BJ (cell line): ENCODE measurements at regions not wholly inside any gene's neighbourhood (a gene's known extent, or its start where the extent isn't known, plus 50 kb on each side); places are given as distances from the start of the nearest gene placed in this dataset.

ENCODE experiments used
- CTCF ChIA-PET: fragments of 350-600 bp; formaldehyde crosslinking; extraction: SDS; loops from one replicate; lab custom pipeline; 2021; ENCODE audit warnings: antibody characterized with exemption, inconsistent platforms; lab: Yijun Ruan, JAX
- POLR2A ChIA-PET: fragments of 300-600 bp; sonication (Branson Sonifier 250); formaldehyde crosslinking; extraction: SDS; loops from one replicate; lab custom pipeline; 2021; ENCODE audit warnings: antibody characterized with exemption; lab: Charles Lee
- DNase-seq: peaks from one replicate; pipeline ENCODE4 v3.0.0-alpha.2; 2011; ENCODE audit warnings: low read depth
- H3K27me3 ChIP-seq: 2 replicates; pipeline ENCODE4 v1.6.0; 2011; ENCODE audit warnings: low read length; ENCODE audit not compliant: control insufficient read depth, insufficient read depth
- H3K36me3 ChIP-seq: 2 replicates; pipeline ENCODE4 v1.5.1; 2011; ENCODE audit warnings: low read length; ENCODE audit not compliant: control insufficient read depth, insufficient read depth
- H3K4me3 ChIP-seq: 2 replicates; pipeline ENCODE4 v1.5.1; 2011; ENCODE audit warnings: low read depth, mild to moderate bottlenecking, control low read depth, low read length
- TF ChIP-seq, protein P1 (sequence below): IDR thresholded peaks from 2 replicates; pipeline ENCODE4 v1.5.1; 2011; ENCODE audit warnings: low read depth, mild to moderate bottlenecking, control low read depth, inconsistent platforms, low read length, moderate library complexity; ENCODE audit not compliant: insufficient read depth

GRCh38 chr15:94631608-94632007 is 400.2 kb downstream of the MCTP2 start:
- DNase-seq = no peak
- Histone ChIP-seq H3K36me3 (no peaks in the 10 kb centered on the region), H3K4me3 (no peak overlapping the region), H3K27me3 (no peaks in the 10 kb centered on the region)
- CTCF ChIA-PET = no interaction called here
- TF ChIP-seq, protein P1, sequence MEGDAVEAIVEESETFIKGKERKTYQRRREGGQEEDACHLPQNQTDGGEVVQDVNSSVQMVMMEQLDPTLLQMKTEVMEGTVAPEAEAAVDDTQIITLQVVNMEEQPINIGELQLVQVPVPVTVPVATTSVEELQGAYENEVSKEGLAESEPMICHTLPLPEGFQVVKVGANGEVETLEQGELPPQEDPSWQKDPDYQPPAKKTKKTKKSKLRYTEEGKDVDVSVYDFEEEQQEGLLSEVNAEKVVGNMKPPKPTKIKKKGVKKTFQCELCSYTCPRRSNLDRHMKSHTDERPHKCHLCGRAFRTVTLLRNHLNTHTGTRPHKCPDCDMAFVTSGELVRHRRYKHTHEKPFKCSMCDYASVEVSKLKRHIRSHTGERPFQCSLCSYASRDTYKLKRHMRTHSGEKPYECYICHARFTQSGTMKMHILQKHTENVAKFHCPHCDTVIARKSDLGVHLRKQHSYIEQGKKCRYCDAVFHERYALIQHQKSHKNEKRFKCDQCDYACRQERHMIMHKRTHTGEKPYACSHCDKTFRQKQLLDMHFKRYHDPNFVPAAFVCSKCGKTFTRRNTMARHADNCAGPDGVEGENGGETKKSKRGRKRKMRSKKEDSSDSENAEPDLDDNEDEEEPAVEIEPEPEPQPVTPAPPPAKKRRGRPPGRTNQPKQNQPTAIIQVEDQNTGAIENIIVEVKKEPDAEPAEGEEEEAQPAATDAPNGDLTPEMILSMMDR = no peak
- POLR2A ChIA-PET = no interaction called here

- ChIA-PET CTCF (no interaction called here), POLR2A (no interaction called here)
- Histone ChIP-seq H3K27me3 (no peaks in the 10 kb centered on the region), H3K36me3 (no peaks in the 10 kb centered on the region), H3K4me3 (no peak overlapping the region)
- DNase-seq = no peak
- TF ChIP-seq, protein P1 = no peak
Observed at GRCh38 chr15:94638183-94638582, 406.8 kb downstream of the MCTP2 start.

- TF ChIP-seq, protein P1 = no peak
- CTCF ChIA-PET = no interaction called here
- no peak overlapping the region for H3K4me3 ChIP-seq
- POLR2A ChIA-PET = no interaction called here
- no peak for DNase-seq
- no peaks in the 10 kb centered on the region for H3K27me3 ChIP-seq
- no peaks in the 10 kb centered on the region for H3K36me3 ChIP-seq
Observed at GRCh38 chr15:94639701-94640100, 408.3 kb downstream of the MCTP2 start.

DNA sequence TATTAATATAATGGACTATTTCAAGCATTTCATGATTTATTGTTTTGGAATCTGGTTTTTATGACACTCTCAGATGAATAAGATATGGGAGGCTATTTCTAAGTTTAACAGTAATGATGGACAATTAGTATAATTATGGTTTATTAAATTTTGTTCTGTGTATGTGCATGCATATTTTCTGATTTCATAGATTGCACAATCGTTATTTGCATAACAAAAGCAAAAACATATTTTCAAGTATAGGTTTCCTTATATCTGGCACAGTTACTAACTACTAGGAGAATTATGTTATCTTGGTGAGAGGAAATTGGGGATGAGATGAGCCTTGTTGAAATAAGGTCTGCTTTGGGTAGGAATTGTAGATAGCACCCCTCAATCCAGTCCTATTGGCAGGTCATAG is 413.1 kb downstream of the MCTP2 start:
- CTCF ChIA-PET = no interaction called here
- TF ChIP-seq, protein P1 = no peak
- H3K27me3 ChIP-seq = no peaks in the 10 kb centered on the region
- no peaks in the 10 kb centered on the region for H3K36me3 ChIP-seq
- POLR2A ChIA-PET = no interaction called here
- H3K4me3 ChIP-seq = no peak overlapping the region
- DNase-seq = no peak

DNA sequence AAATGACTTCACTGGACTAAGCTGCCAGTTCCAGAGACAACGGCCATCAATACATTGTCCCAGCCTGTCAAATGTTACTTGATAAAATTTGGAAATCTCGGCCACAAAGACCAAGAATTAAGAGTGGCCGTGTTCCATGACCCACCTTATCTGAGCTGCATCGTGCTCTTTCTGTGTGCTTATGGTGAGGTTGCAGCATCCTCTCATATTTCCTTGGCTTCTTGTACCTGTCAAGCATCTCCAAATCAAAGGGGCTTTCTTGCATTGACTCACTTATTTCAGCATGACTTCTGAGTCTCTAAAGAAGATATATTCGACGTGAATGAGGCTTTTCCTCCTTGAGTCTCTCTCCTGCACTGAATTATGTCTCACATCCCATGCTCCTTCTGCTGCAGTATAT is 421.7 kb downstream of the MCTP2 start:
- TF ChIP-seq, protein P1 = no peak
- no peaks in the 10 kb centered on the region for H3K36me3 ChIP-seq
- DNase-seq = no peak
- H3K27me3 ChIP-seq = no peaks in the 10 kb centered on the region
- ChIA-PET CTCF (interaction anchor here (1.0 to 1.5 kb wide), 2 partner anchors 12 to 17 kb away, joined by 3 read pairs; no protein-coding TSS in a partner anchor), POLR2A (no interaction called here)
- no peak overlapping the region for H3K4me3 ChIP-seq
